GM23338 (cell line): ENCODE measurements at regions not wholly inside any gene's neighbourhood (a gene's known extent, or its start where the extent isn't known, plus 50 kb on each side); places are given as distances from the start of the nearest gene placed in this dataset.

Experiments used
- ATAC-seq: fragments of 200-7000 bp; cut with Tn5 transposase; 3 replicates; pipeline ENCODE4 v1.9.1; 2020
- DNase-seq: peaks from one replicate; pipeline ENCODE4 v3.0.0-alpha.2; 2015; ENCODE audit warnings: low spot score
- H2AFZ ChIP-seq: fragments of 200-600 bp; sonication (generic); 2 replicates; pipeline ENCODE4 v1.8.0; 2016; ENCODE audit warnings: antibody characterized with exemption, mild to moderate bottlenecking, moderate library complexity
- H3F3A ChIP-seq: fragments of 200-600 bp; sonication (generic); replicated peaks from 2 replicates; pipeline ENCODE4 v1.8.0; 2017; ENCODE audit warnings: antibody characterized with exemption, mixed run types, low read depth
- H3K27ac ChIP-seq: fragments of 200-600 bp; sonication (generic); 2 replicates; pipeline ENCODE4 v1.6.1; 2016; ENCODE audit warnings: low read depth
- H3K27me3 ChIP-seq: fragments of 200-600 bp; sonication (generic); 2 replicates; pipeline ENCODE4 v1.8.0; 2016; ENCODE audit warnings: mild to moderate bottlenecking, mixed run types, moderate library complexity; ENCODE audit not compliant: insufficient read depth
- H3K36me3 ChIP-seq: fragments of 200-600 bp; sonication (generic); 2 replicates; pipeline ENCODE4 v1.8.0; 2016; ENCODE audit warnings: mild to moderate bottlenecking; ENCODE audit not compliant: insufficient read depth
- H3K4me1 ChIP-seq: fragments of 200-600 bp; sonication (generic); 2 replicates; pipeline ENCODE4 v1.8.0; 2016; ENCODE audit warnings: mild to moderate bottlenecking, moderate library complexity; ENCODE audit not compliant: insufficient read depth
- H3K4me2 ChIP-seq: fragments of 200-600 bp; sonication (generic); 2 replicates; pipeline ENCODE4 v1.7.1; 2017; ENCODE audit warnings: mixed run types
- H3K4me3 ChIP-seq: fragments of 200-600 bp; sonication (generic); 2 replicates; pipeline ENCODE4 v1.6.1; 2016; ENCODE audit warnings: mixed run types
- H3K79me2 ChIP-seq: fragments of 200-600 bp; sonication (generic); replicated peaks from 2 replicates; pipeline ENCODE4 v1.8.0; 2017; ENCODE audit warnings: mild to moderate bottlenecking; ENCODE audit not compliant: insufficient read depth
- H3K9me2 ChIP-seq: fragments of 200-600 bp; sonication (generic); 2 replicates; pipeline ENCODE4 v1.8.0; 2017; ENCODE audit not compliant: insufficient read depth
- H4K20me1 ChIP-seq: fragments of 200-600 bp; sonication (generic); replicated peaks from 2 replicates; pipeline ENCODE4 v1.8.0; 2017; ENCODE audit warnings: mild to moderate bottlenecking; ENCODE audit not compliant: insufficient read depth
- H3K27ac Mint-ChIP-seq: 2 replicates; pipeline ENCODE4 v1.8.0; 2020; ENCODE audit warnings: inconsistent platforms, mild to moderate bottlenecking, moderate library complexity, mixed read lengths
- H3K27me3 Mint-ChIP-seq: 3 replicates; pipeline ENCODE4 v1.8.0; 2022; ENCODE audit warnings: low read depth, mild to moderate bottlenecking, moderate library complexity, mixed read lengths, inconsistent platforms; ENCODE audit not compliant: insufficient read depth, poor library complexity
- H3K36me3 Mint-ChIP-seq: 3 replicates; pipeline ENCODE4 v1.8.0; 2021; ENCODE audit warnings: low read depth, mild to moderate bottlenecking, inconsistent platforms, moderate library complexity, mixed read lengths
- H3K4me1 Mint-ChIP-seq: 3 replicates; pipeline ENCODE4 v1.8.0; 2020; ENCODE audit warnings: mild to moderate bottlenecking, inconsistent platforms, mixed read lengths
- H3K4me3 Mint-ChIP-seq: 3 replicates; pipeline ENCODE4 v1.8.0; 2021; ENCODE audit warnings: moderate library complexity, mild to moderate bottlenecking, inconsistent platforms, mixed read lengths
- H3K9me3 Mint-ChIP-seq: 3 replicates; pipeline ENCODE4 v1.8.0; 2020; ENCODE audit warnings: moderate library complexity, mild to moderate bottlenecking, inconsistent platforms, mixed read lengths
- POLR2AphosphoS5 ChIP-seq: IDR thresholded peaks from 2 replicates; pipeline ENCODE4 v1.6.1; 2016; ENCODE audit warnings: antibody characterized with exemption, low read depth
- STAT1 ChIP-seq: IDR thresholded peaks from one replicate; pipeline ENCODE4 v1.6.1; 2016; ENCODE audit warnings: antibody characterized with exemption; ENCODE audit not compliant: unreplicated experiment
- ZNF331 ChIP-seq: fragments of 250-450 bp; sonication (Bioruptor Pico); IDR thresholded peaks from 2 replicates; pipeline ENCODE4 v1.5.0; 2020; ENCODE audit warnings: low read depth, mild to moderate bottlenecking, moderate library complexity
- TF ChIP-seq, protein P1 (sequence below): IDR thresholded peaks from one replicate; pipeline ENCODE4 v1.6.1; 2018; ENCODE audit warnings: antibody characterized with exemption; ENCODE audit not compliant: unreplicated experiment
- TF ChIP-seq, protein P2 (sequence below): fragments of 250-450 bp; sonication (Bioruptor Pico); IDR thresholded peaks from 2 replicates; pipeline ENCODE4 v1.5.0; 2020; ENCODE audit warnings: mild to moderate bottlenecking, moderate library complexity

DNA sequence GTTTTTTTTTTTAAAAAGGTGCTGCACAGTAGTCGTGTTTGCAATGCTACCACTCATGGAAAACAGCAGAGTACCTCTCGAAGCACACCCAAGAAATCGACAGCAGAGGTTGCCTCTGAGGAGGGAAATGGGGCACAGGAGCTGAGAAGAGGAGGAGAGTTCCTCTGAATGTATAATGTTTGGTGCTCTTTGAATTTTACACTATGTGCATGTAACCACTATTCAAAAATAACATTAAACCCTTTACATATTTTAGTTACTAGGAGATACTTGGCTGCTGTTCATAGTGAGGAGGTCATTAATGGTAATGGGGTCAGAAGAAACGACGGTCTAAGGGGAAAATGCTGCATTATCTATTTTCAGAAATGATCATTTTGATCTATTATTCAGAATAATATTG is 129.4 kb upstream of the CLEC14A start:
- no peak for ATAC-seq
- H3K27ac ChIP-seq: no peak overlapping the region
- TF ChIP-seq, protein P1, sequence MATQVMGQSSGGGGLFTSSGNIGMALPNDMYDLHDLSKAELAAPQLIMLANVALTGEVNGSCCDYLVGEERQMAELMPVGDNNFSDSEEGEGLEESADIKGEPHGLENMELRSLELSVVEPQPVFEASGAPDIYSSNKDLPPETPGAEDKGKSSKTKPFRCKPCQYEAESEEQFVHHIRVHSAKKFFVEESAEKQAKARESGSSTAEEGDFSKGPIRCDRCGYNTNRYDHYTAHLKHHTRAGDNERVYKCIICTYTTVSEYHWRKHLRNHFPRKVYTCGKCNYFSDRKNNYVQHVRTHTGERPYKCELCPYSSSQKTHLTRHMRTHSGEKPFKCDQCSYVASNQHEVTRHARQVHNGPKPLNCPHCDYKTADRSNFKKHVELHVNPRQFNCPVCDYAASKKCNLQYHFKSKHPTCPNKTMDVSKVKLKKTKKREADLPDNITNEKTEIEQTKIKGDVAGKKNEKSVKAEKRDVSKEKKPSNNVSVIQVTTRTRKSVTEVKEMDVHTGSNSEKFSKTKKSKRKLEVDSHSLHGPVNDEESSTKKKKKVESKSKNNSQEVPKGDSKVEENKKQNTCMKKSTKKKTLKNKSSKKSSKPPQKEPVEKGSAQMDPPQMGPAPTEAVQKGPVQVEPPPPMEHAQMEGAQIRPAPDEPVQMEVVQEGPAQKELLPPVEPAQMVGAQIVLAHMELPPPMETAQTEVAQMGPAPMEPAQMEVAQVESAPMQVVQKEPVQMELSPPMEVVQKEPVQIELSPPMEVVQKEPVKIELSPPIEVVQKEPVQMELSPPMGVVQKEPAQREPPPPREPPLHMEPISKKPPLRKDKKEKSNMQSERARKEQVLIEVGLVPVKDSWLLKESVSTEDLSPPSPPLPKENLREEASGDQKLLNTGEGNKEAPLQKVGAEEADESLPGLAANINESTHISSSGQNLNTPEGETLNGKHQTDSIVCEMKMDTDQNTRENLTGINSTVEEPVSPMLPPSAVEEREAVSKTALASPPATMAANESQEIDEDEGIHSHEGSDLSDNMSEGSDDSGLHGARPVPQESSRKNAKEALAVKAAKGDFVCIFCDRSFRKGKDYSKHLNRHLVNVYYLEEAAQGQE: no peak
- H3K4me1 Mint-ChIP-seq: no peaks in the 10 kb centered on the region
- peaks cover 5% of the 10 kb centered on the region; the same call in 2 of the 3 replicates for H3K9me3 Mint-ChIP-seq
- H3K27ac Mint-ChIP-seq: no peak overlapping the region
- no peak overlapping the region for H3K4me3 ChIP-seq
- no peaks in the 10 kb centered on the region for H3K9me2 ChIP-seq
- DNase-seq: no peak
- no peaks in the 10 kb centered on the region for H3K4me1 ChIP-seq
- H3K4me3 Mint-ChIP-seq: no peak overlapping the region
- H3K79me2 ChIP-seq: no peaks in the 10 kb centered on the region
- H3K27me3 Mint-ChIP-seq: no peaks in the 10 kb centered on the region
- no peaks in the 10 kb centered on the region for H3K36me3 ChIP-seq
- no peaks in the 10 kb centered on the region for H3K27me3 ChIP-seq
- H2AFZ ChIP-seq: no peak overlapping the region
- H3F3A ChIP-seq: no peaks in the 10 kb centered on the region
- H3K4me2 ChIP-seq: no peak overlapping the region
- H3K36me3 Mint-ChIP-seq: no peaks in the 10 kb centered on the region
- no peaks in the 10 kb centered on the region for H4K20me1 ChIP-seq

DNA sequence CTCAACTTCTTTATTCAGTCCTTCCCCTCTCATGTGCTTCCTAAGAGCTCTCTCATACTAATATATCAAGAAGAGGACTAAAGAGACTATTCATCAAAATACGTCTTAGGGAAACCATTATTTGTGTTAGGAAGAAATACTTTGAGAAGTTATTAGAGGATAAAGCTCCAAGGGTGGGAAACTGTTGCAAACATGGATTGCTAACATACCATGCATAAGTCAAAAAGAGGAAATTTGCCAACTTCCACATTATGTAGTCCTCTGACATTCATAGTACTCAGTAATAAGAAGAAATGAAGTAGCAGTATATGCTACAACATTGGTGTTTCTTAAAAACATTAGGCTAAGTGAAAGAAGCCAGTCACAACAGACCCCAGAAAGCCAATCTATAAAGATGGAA is 128.8 kb upstream of the CLEC14A start:
- Histone ChIP-seq H4K20me1 (no peaks in the 10 kb centered on the region), H3K27me3 (no peaks in the 10 kb centered on the region), H3K27ac (no peak overlapping the region), H3K4me3 (no peak overlapping the region), H3K4me2 (no peak overlapping the region), H3F3A (no peaks in the 10 kb centered on the region), H2AFZ (no peak overlapping the region), H3K79me2 (no peaks in the 10 kb centered on the region), H3K9me2 (no peaks in the 10 kb centered on the region), H3K4me1 (no peaks in the 10 kb centered on the region), H3K36me3 (no peaks in the 10 kb centered on the region)
- no peak for TF ChIP-seq ZNF331 (CRISPR knock-in tag)
- TF ChIP-seq, protein P2, sequence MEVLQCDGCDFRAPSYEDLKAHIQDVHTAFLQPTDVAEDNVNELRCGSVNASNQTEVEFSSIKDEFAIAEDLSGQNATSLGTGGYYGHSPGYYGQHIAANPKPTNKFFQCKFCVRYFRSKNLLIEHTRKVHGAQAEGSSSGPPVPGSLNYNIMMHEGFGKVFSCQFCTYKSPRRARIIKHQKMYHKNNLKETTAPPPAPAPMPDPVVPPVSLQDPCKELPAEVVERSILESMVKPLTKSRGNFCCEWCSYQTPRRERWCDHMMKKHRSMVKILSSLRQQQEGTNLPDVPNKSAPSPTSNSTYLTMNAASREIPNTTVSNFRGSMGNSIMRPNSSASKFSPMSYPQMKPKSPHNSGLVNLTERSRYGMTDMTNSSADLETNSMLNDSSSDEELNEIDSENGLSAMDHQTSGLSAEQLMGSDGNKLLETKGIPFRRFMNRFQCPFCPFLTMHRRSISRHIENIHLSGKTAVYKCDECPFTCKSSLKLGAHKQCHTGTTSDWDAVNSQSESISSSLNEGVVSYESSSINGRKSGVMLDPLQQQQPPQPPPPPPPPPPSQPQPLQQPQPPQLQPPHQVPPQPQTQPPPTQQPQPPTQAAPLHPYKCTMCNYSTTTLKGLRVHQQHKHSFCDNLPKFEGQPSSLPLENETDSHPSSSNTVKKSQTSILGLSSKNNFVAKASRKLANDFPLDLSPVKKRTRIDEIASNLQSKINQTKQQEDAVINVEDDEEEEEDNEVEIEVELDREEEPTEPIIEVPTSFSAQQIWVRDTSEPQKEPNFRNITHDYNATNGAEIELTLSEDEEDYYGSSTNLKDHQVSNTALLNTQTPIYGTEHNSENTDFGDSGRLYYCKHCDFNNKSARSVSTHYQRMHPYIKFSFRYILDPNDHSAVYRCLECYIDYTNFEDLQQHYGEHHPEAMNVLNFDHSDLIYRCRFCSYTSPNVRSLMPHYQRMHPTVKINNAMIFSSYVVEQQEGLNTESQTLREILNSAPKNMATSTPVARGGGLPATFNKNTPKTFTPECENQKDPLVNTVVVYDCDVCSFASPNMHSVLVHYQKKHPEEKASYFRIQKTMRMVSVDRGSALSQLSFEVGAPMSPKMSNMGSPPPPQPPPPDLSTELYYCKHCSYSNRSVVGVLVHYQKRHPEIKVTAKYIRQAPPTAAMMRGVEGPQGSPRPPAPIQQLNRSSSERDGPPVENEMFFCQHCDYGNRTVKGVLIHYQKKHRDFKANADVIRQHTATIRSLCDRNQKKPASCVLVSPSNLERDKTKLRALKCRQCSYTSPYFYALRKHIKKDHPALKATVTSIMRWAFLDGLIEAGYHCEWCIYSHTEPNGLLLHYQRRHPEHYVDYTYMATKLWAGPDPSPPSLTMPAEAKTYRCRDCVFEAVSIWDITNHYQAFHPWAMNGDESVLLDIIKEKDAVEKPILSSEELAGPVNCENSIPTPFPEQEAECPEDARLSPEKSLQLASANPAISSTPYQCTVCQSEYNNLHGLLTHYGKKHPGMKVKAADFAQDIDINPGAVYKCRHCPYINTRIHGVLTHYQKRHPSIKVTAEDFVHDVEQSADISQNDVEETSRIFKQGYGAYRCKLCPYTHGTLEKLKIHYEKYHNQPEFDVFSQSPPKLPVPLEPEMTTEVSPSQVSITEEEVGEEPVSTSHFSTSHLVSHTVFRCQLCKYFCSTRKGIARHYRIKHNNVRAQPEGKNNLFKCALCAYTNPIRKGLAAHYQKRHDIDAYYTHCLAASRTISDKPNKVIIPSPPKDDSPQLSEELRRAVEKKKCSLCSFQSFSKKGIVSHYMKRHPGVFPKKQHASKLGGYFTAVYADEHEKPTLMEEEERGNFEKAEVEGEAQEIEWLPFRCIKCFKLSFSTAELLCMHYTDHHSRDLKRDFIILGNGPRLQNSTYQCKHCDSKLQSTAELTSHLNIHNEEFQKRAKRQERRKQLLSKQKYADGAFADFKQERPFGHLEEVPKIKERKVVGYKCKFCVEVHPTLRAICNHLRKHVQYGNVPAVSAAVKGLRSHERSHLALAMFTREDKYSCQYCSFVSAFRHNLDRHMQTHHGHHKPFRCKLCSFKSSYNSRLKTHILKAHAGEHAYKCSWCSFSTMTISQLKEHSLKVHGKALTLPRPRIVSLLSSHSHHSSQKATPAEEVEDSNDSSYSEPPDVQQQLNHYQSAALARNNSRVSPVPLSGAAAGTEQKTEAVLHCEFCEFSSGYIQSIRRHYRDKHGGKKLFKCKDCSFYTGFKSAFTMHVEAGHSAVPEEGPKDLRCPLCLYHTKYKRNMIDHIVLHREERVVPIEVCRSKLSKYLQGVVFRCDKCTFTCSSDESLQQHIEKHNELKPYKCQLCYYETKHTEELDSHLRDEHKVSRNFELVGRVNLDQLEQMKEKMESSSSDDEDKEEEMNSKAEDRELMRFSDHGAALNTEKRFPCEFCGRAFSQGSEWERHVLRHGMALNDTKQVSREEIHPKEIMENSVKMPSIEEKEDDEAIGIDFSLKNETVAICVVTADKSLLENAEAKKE (CRISPR knock-in tag): no peak
- TF ChIP-seq POLR2AphosphoS5: no peak
- TF ChIP-seq STAT1: no peak
- Mint-ChIP-seq H3K4me1 (no peaks in the 10 kb centered on the region), H3K4me3 (no peak overlapping the region), H3K36me3 (no peaks in the 10 kb centered on the region), H3K27ac (no peak overlapping the region), H3K27me3 (no peaks in the 10 kb centered on the region), H3K9me3 (peaks cover 5% of the 10 kb centered on the region; the same call in 2 of the 3 replicates)
- DNase-seq (no peak), ATAC-seq (no peak)
